ENCODE measurements at regions not wholly inside any gene's neighbourhood (a gene's known extent, or its start where the extent isn't known, plus 50 kb on each side); places are given as distances from the start of the nearest gene placed in this dataset.

- no peak overlapping the region for H3K4me3 ChIP-seq (ENCODE audit: low read length)
- DNase-seq (ENCODE audit: low read depth) = no peak
- TF ChIP-seq CTCF (conservative IDR thresholded peaks at IDR 0.05; ENCODE audit: low read depth, low read length) = no peak
Observed at GRCh38 chr4:141501395-141501794, 135.0 kb upstream of the IL15 start.

GRCh38 chr4:141501931-141502330, 134.5 kb upstream of the IL15 start:
- H3K4me3 ChIP-seq (ENCODE audit: low read length) = no peak overlapping the region
- no peak for TF ChIP-seq CTCF (conservative IDR thresholded peaks at IDR 0.05; ENCODE audit: low read depth, low read length)
- no peak for DNase-seq (ENCODE audit: low read depth)

DNA sequence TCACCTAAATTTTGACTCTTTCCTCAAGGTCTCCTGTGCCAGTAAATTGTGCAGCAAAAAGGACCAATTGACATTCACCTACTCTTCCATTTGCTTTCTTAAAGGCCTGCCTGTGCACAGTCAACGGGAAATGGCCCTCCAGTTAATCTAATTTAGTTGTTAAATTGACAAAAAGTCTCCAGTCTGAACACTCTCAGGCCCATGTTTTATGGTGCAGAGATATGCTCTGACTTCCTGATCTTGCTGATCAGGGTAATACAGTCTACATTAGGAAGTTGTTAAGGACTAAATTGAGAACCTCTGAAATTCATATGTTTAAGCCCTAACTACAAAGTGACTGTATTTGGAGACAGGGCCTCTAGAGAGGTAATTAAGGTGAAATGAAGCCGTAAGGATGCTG, 133.6 kb upstream of the IL15 start:
- DNase-seq (ENCODE audit: low read depth) = no peak
- no peak overlapping the region for H3K4me3 ChIP-seq (ENCODE audit: low read length)
- TF ChIP-seq CTCF (conservative IDR thresholded peaks at IDR 0.05; ENCODE audit: low read depth, low read length) = no peak

DNA sequence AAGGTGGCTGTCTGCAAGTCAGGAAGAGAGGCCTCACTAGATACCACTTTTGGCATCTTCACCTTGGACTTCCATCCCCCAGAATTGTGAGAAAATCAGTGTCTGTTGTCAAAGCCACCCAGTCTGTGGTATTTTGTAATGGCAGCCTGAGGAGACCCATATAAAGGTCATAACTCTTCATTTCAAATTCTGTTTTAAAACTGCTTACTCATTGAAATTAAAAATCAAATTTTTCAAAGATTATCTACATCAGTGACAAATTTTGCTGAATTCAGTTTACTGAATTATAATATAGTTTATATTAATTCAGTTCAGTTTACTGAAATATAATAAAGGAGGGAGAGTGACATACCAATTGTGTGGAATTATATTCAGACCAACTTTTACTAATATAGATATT, 133.1 kb upstream of the IL15 start:
- TF ChIP-seq CTCF (conservative IDR thresholded peaks at IDR 0.05; ENCODE audit: low read depth, low read length) = no peak
- no peak for DNase-seq (ENCODE audit: low read depth)
- H3K4me3 ChIP-seq (ENCODE audit: low read length) = no peak overlapping the region

GRCh38 chr4:141511055-141511454, 125.3 kb upstream of the IL15 start:
- TF ChIP-seq CTCF (conservative IDR thresholded peaks at IDR 0.05; ENCODE audit: low read depth, low read length) = no peak
- no peak for DNase-seq (ENCODE audit: low read depth)
- no peak overlapping the region for H3K4me3 ChIP-seq (ENCODE audit: low read length)

GRCh38 chr4:141513866-141514265, 122.5 kb upstream of the IL15 start:
- TF ChIP-seq CTCF (conservative IDR thresholded peaks at IDR 0.05; ENCODE audit: low read depth, low read length) = no peak
- H3K4me3 ChIP-seq (ENCODE audit: low read length) = no peak overlapping the region
- DNase-seq (ENCODE audit: low read depth) = no peak

DNA sequence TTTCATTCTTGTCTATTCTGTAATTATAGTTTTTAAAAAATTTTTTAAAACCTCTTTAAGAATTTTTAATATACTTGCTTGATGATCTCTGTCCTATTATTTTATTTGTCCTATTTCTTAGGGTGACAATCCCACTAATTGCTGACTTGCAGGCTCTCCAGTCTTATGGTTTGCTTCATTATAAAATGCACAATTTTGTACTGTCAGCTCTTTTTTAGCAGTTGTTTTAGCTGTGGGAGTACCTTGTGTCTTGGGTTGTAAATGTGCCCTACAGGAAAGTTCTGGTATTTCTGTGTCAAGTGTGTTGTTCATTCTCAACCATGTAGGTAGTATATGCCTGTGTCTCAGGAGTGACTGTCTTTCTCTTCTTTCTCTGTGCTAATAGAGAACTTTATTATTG, 118.2 kb upstream of the IL15 start:
- DNase-seq (ENCODE audit: low read depth) = no peak
- no peak overlapping the region for H3K4me3 ChIP-seq (ENCODE audit: low read length)

More for the DNA sequence above, 118.2 kb upstream of the IL15 start:
- TF ChIP-seq CTCF (conservative IDR thresholded peaks at IDR 0.05; ENCODE audit: low read depth, low read length) = no peak
